H4 (cell line): ENCODE measurements at regions not wholly inside any gene's neighbourhood (a gene's known extent, or its start where the extent isn't known, plus 50 kb on each side); places are given as distances from the start of the nearest gene placed in this dataset.

Experiments
- DNase-seq: peaks from one replicate; pipeline ENCODE4 v3.0.0-alpha.2; 2015; ENCODE audit warnings: low spot score

DNA sequence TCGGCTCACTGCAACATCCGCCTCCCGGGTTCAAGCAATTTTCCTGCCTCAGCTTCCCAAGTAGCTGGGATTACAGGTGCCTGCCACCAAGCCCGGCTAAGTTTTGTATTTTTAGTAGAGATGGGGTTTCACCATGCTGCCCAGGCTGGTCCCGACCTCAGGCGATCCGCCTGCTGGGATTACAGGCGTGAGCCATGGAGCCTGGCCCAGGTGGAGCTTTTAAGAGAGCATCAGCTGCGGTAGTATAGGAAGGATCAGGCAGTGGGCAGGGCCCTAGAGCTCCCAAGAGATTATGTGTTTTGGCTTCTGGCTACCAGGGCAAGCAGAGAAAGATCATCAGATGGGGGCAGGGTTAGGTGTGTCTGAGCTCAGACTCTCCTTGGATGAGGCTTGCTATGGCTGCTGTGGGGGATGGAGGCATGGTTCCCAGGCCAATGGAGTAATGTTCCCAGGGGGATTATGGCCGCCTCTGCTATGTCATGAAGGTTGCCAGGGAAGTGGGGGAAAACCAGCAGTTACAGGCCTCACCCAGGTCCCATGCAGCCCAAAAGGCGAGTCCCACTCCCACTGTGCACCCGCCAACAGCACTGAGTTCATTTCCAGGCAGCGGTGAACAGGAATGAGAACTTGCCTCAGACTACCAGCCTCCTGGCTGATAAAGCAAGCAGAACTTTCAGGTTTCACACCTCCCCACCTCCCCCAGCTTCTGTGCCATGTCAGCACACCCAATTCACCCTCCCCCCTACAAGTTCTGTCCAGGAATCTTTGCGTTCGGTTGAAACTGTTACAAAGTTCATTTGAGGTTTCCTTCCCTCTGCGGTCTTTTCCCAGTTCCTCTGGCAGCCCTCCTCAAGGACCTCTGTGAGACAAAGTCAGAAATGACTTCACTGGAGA, 507.6 kb downstream of the SPATA31D1 start:
- DNase-seq: no peak

DNA sequence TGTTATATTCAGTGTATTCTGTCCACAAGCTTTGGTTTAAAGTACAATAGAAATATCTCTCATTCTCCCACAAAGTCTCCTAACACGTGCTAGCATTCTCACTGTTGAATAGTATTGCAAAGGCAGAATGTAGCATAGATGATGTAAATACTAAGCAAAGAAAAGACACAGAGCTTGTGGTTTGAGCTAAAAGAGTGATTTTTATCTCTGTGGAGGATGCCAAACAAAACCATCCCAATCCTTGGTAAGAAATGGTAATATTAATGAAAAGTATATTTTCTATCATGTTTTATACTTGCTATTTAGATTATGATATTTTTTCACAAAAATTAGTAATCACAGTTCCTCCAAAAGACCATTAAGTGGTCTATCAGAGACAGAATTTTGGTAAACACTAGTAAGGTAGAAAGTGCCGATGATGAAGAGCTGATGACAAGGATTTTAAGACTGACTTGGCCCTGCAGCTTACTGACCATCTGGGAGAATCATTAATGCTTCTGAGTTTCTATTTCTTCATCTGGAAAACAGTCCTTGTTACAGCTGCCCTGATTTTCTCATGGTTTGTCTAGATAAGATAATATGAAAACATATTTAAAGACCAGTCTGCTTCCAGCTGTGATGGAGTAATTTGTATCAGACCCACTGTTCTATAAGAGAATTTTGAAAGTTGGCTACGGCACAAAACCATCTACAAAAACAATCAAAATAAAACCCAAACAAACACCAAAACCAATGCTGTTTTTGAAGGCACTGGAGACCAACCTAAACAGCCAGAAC, 510.2 kb downstream of the SPATA31D1 start:
- no peak for DNase-seq

DNA sequence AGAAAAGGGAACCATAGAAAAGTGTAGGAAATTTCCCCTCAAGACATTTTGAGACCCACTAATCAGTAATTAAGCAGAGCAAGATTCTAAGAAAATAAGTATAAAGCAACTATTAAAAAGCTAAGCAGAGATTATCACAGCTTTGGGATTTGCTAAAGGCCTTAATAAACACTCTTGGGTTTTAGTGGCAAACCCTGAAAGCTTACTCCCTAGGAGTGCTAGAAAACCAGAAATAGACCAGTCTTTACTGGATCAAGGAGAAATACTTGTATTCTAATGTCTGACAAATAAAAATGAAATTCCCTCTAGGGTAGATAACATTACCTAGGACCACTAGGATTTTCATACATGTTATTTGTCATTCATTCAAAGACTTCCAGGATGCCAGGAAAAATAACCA, 510.8 kb downstream of the SPATA31D1 start:
- DNase-seq: no peak

DNA sequence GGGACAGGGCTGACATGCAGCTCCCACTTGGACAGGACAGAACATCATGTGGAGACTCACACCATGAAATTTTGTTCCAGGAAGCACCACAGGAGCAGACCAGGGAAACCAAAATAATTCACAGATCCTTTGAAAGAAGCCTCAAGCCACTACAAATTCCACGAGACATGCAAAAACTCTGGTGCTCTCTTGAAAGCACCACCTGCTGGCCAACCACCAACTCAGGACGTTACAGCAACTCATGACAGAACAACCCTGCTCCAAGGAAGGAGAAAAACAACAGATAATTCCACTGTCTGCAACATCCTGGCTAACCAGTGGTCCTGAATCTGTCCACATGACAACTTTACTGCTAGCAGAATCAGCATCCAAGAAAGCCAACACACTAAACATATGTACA, 516.0 kb downstream of the SPATA31D1 start:
- DNase-seq: no peak

DNA sequence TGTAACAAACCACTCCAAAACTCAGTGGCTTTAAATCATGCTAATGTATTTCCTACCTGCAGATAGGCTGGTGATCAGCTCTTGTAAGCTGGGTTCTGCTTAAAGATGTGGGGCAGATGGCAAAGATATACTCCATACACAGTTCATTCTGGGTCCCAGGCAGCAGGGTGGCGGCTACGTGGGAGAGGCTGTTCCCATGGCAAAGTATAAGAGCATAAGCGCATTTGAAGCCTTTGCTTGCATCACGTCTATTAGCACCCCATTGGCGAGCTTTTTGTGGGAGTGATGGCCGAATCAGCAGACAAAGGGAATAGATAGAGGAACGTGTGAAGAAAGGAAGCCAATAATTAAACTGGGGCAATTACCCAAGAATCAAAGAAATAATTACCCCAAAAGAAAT, 523.1 kb downstream of the SPATA31D1 start:
- no peak for DNase-seq

DNA sequence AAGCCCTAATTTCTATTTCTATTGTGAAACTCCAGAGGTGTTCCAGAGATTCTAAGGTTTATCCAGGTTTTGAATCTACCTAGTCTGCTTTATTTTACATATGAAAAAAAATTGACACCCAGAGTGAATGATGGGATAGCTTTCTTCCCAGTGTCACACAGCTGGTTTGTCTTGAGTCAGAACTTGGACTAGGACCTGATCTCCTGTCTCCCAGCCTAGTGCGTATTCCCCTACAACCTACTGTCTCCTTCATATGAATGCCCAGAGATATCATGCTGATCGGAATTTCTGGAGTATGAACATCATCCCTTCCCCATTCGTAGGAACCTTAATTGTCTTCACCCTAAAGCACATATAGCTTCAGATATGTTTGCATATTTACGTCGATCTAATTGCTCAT, 524.2 kb downstream of the SPATA31D1 start:
- no peak for DNase-seq

DNA sequence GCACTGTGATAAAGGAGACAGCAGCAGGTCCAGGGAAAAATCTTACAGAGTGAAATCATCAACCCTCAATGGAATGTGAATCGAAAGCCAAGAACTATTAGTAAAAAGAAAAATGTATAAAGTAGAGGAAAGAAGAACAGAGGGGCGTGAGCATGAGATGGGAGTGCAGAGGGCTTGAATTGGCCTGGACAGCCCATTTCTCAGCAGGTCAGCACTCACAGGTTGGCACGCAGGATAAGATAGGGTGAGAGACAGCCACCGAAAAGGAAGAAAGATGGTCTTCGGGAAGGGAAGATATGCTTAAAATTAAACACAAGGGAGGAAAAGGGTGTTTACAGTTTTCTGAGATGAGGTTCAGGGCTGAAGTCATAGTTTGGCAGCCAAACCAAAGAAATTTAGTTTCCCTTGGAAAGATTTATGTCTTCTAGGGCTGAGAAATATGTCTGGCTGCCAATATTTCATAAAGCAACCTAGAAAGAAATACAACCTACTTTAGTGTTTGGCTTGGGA, 524.7 kb downstream of the SPATA31D1 start:
- DNase-seq: no peak

DNA sequence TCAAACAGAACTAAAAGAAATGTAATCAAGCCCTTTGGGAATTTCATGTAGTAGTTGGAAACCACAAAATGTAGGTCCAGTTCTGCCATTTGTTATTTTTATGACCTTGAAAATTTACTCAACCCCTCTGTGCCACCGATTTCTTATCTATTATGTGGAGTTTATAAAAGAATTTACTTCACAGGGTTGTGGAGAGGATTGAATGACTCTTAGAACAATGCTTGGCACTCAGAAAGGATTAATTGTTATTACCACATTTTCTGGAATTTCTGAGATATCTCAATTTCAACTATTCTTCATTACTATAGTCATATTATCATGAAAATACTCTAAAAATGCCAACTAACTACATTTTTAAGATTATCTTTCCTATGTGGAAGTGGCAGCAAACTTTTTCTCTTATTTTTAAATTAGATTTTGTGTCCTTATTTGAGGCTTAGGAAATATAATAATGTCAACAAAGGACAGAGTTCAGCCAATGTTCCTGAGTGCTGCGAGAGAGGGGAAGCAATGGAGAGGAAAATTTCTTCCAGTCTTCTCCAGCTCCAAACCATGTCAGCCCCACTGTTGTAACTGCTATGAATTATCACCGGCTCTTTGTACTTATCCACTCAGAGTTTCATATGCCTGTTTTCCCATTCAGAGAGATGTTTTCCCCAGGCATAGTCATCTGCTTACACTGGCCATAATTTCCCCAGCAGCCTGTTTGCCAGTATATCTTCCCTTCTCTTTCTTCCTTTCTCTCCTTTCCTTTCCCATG, 525.6 kb downstream of the SPATA31D1 start:
- no peak for DNase-seq

DNA sequence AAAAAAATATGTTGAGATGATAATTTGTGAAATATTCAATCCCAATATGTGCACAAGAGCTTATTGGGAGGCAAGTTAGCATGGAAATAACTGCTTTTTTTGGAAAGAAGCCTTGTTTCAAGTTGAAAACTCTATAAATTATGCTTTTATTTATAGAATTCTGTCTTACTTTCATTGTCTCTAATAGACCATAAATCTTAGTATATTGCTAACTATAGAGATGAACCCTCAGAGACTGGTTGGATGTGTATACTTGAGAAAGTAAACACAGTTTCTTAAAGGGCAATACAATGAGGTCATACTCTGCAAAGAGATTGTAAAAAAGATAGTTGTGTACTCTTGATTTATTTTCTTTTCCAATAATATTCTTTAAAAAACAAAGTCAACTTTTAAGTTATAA, 530.3 kb downstream of the SPATA31D1 start:
- no peak for DNase-seq

DNA sequence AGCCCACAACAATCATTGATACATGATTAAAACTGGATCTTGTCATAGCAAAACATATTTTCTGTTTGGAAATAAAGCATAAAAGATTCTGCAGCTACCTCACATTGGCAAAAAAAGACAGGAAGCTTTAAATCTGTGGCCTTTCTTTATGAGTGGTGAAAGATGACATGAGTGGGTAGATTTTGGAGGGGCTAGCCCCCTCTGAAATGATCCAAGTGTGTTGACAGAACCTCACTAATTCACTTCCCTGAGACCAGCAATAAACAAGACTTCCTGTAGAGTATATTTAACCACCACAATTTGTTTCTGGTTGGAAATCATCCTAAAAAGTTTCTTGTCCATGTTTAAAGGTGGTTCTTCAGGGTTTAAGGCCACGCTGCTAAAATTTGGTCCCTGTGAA, 530.8 kb downstream of the SPATA31D1 start:
- no peak for DNase-seq

DNA sequence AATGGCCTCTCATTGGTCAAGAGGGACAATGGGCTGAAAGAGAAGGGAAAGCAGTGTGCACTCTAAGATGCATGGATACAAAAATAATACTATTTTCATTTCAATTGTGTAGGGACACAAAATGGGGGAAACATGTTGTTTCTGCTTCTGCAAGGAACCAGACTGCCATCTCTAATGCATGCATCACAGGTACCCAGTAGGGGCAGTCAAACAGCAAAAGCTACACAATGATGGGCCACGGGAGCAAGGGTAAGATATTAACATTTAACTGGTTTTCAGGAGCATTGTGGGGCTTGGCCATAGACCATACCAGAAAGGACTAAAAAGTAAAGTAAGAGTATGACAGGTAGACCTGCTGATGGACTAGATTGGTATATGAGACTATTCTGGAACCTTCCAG, 535.8 kb downstream of the SPATA31D1 start:
- DNase-seq: no peak

DNA sequence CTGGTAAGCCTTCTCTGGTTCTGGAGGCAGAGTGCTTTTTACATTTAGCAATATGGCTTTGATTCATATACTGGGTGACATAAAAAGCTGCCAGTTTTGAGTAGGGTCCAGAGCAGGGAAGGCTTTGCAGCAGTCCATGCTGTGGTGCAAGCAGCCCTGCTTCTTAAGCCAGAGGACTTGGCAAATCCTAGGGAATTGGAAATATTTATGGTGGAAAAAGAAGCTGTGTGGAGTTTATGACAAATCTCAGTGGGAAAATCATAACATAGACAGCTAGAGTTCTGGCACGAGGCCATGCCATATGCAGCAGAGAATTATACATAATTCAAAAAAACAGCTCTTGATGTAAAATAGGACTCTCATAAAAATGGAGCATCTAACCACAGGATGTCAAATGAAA, 536.4 kb downstream of the RASEF start:
- no peak for DNase-seq

DNA sequence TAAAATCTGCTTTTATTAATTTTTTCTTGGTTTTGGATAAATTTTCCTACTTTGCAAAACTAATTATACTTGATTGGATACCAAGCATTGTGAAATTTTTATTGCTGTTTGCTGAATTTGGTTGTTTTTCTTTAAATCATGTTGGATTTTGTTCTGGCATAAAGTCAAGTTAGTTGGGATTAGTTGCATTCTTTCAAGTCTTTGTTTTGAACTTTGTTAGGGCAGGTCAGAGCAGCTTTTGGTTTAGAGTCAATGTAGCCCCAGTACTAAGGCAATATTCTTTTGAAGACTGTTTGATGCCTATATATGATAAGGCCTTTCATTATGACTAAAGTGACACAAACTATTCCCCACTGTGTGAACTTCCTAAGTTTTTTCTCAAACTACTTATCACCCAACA, 531.1 kb downstream of the RASEF start:
- no peak for DNase-seq

DNA sequence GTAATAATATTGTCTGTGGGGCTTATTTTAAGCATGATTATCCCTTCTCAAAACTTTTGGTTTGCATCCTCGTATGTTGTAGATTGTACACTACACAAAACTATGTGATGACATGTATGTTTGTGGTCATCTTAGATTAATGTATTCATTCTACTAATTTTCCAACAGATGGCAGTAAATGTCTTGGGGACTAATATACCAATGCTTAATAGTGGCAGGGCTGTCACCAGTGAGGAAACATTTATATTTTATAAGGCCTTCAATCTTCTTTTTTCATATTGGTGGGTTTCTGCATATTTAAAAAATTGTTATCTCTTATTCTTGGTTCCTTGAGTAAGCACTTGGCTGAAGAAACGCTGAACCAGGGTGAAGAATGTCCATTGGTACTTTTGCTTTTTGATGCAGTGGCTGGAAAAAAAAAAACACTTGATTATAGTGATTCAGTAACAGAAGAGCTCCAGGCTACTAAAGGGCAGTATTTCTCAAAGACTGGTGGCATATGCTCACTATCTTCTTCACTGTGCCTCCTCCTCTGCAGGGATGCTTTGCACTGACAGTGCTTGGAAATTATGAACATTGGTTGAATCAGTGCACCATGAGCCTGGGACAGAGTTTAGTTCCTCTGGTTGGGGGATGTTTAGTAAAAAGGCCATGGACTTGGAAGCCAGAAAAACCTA, 530.3 kb downstream of the RASEF start:
- DNase-seq: peak; percentile 48

DNA sequence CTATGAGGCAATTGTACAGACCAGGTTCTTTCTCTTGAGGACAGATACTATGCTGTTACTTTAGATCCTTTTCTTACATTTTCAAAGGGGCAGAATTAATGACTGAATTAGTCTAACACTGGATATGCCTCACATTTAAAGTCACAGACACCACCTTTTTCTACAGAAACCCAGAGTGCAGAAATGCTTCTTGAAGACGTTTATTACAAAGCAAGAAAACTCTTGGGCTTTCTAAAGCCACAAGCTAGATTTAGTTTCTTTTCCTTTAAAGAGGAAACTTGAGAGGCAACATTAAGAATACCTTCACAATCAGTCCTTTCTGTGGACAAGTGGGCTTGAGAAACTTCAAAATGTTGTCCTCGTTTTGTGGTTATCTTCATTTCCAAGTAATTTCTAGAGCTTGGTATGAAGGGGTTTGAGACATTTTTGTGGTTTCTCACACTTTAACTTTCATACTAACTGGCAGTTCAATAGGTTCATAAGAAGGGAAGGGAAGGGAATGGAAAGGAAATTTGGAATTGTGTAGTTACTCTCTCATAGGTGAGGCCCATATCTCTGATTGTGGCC, 527.4 kb downstream of the RASEF start:
- peak; percentile 29 for DNase-seq

DNA sequence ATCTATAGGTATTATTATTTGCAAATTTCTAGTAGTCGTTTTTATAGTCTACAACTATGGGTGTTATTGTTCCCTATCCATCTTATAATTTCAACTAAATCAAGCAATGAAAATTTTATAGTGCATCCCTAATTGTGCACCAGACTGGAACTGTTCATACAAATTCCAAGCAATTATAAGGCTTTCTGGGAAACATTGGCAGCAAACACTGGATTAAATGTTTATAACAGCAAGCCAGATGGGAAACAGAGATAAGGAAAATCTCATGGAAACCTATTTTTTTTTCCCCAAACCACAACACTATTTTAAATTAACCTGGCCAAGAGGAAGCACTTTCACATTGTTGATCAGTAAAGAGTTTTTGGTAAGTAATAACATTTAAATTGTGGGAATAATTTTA, 524.3 kb downstream of the RASEF start:
- DNase-seq: peak; percentile 48

DNA sequence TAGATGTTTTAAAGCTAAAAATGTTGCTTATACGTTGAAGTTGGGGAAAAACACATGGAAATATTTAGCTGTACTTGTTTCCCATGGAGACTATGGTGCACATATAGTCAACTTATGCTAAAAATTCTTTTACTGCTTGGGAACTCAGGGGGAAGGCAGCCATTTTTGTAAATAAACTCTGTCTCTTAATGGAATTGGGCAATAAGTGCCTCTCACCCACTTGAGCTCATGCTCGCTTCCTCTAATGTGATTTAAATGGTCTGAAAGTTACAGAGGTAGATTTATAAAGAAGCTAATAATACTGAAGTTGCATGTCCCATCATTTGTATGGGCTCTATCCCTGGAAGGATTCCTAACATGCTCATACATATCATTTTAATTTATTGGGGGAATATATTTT, 523.8 kb downstream of the RASEF start:
- peak; percentile 53 for DNase-seq

DNA sequence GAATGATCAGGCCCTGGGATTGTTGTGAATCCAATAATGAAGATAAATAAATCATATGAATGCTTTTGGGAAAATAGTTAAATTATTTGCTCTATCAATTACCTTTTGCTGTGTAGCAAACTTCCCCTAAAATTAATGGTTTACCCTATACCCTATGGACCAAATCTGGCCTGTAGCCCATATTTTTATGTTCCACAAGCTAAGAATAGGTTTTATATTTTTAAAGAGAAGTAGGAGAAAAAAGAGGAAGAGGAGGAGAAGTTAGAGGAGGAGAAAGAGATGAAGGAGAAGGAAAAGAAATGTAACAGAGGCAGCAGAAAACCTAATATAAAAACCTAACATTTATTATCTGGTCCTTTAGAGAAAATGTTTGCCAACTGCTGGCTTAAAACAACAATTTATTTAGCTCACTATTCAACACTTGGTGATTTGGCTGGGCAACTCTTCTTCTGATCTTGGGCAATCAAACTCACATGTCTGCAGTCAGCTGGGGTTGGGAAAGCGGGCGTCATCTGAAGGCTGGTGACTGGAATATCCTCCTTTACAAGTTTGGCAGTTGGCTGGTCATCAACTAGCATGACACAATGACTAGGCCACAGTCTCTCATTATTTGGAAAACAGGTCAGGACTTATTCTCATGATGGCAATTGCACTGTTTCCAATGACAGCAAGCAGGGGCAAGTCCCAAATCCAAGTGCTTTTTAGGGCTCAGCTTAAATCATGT, 522.9 kb downstream of the RASEF start:
- DNase-seq: no peak

DNA sequence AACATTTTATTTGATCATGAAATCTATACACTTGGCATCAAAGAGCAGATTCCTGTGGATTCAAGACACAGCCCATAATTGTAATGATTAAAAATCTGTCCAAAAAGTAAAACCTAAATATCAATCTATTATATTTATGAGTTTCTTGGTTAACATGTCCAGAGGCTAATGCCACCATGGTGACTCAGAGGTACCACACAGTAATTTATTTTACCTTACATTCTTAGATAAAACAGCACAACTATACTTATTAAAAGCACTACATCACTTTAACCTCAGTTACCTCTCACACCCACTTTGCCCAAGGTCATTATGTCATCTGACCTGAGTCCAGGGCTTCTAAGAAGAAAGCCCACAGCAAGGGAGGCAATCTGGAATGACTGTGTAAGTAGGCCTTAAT, 519.2 kb downstream of the RASEF start:
- DNase-seq: peak; percentile 5

DNA sequence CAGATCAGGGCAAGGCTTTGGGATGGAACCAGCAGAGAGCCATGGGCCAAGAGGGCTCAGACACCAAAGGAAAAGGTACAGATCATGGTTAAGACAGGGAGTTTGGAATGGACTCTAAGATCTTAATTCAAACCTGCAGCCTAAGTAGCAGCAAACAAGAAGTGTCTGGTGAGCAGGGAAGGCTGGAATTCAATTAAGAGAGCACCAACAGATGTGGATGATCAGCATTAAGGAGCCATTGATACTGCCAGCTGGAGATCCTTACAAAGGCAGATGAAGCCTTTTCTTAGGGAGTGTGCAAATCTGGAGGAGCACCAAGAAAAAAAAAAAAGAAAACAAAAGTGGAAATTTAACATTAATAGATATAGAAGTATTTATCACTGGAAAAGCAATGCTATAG, 516.8 kb downstream of the RASEF start:
- no peak for DNase-seq

DNA sequence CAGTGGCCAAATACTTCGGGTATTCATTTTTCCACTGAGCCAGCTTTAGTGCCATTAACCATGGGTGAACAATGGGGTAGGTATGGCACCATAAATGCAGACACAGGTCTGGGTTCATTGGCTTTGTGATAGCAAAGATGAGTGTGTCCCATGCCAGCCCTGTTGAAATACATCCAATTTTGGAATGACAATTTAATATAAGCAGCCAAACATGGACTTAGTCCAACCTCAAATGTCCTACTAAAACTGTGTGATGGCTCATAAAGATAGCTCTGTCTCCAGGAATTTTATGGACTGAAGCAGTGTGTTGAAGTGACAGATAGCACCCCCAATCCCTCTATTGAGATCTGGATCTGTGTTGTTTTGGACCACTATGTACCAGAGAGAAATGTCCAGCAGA, 514.9 kb downstream of the RASEF start:
- no peak for DNase-seq
